ENCODE measurements at regions not wholly inside any gene's neighbourhood (a gene's known extent, or its start where the extent isn't known, plus 50 kb on each side); places are given as distances from the start of the nearest gene placed in this dataset.

- Histone ChIP-seq H3K4me3 (replicated peaks in 1 of 3; ENCODE audit: insufficient read depth in 1 of 3, low read depth in 1 of 3, low read length in 3 of 3) (no peak overlapping the region), H3K4me2 (ENCODE audit: insufficient read depth, low read length) (no peak overlapping the region), H3K4me1 (ENCODE audit: control insufficient read depth, extremely low read depth, insufficient read depth, low read length) (no peaks in the 10 kb centered on the region), H3K9me1 (replicated peaks; ENCODE audit: control insufficient read depth, extremely low read depth, insufficient read depth, low read length) (no peaks in the 10 kb centered on the region), H3K79me2 (ENCODE audit: control insufficient read depth, insufficient read depth, low read length) (no peaks in the 10 kb centered on the region), H3K36me3 (ENCODE audit: control insufficient read depth in 2 of 2, extremely low read depth in 1 of 2, insufficient read depth in 2 of 2, low read length in 2 of 2) (no peaks in the 10 kb centered on the region), H3K9me3 (replicated peaks; ENCODE audit: control insufficient read depth, insufficient read depth, low read length) (peaks cover 2% of the 10 kb centered on the region), H3K27ac (ENCODE audit: insufficient read depth, low read depth, low read length) (no peak overlapping the region), H4K20me1 (replicated peaks; ENCODE audit: control insufficient read depth, extremely low read depth, insufficient read depth, low read length) (no peaks in the 10 kb centered on the region), H3K27me3 (ENCODE audit: control insufficient read depth in 2 of 2, insufficient read depth in 2 of 2, low read length in 2 of 2) (no peaks in the 10 kb centered on the region), H3K9ac (replicated peaks; ENCODE audit: extremely low read depth, insufficient read depth, low read length) (no peak overlapping the region), H2AFZ (ENCODE audit: low read depth, low read length) (no peak overlapping the region)
- DNase-seq (ENCODE audit: low read depth, low spot score): no peak
- TF ChIP-seq, protein P1, sequence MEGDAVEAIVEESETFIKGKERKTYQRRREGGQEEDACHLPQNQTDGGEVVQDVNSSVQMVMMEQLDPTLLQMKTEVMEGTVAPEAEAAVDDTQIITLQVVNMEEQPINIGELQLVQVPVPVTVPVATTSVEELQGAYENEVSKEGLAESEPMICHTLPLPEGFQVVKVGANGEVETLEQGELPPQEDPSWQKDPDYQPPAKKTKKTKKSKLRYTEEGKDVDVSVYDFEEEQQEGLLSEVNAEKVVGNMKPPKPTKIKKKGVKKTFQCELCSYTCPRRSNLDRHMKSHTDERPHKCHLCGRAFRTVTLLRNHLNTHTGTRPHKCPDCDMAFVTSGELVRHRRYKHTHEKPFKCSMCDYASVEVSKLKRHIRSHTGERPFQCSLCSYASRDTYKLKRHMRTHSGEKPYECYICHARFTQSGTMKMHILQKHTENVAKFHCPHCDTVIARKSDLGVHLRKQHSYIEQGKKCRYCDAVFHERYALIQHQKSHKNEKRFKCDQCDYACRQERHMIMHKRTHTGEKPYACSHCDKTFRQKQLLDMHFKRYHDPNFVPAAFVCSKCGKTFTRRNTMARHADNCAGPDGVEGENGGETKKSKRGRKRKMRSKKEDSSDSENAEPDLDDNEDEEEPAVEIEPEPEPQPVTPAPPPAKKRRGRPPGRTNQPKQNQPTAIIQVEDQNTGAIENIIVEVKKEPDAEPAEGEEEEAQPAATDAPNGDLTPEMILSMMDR (IDR thresholded peaks at IDR 0.05; ENCODE audit: extremely low read depth in 1 of 2, insufficient read depth in 1 of 2, low read depth in 1 of 2, low read length in 2 of 2): no peak
- TF ChIP-seq GATA2 (IDR thresholded peaks at IDR 0.05; ENCODE audit: insufficient read depth, insufficient read length, low read depth, low read length) (no peak), MYC (IDR thresholded peaks at IDR 0.05; ENCODE audit: low read depth, low read length) (no peak), EZH2 (IDR thresholded peaks at IDR 0.05; ENCODE audit: borderline replicate concordance, low read depth, low read length, severe bottlenecking) (no peak), POLR2A (IDR thresholded peaks at IDR 0.05; ENCODE audit: low read depth, low read length) (no peak), JUN (IDR thresholded peaks at IDR 0.05; ENCODE audit: borderline replicate concordance, insufficient read depth, insufficient read length, low read depth) (no peak), FOS (IDR thresholded peaks at IDR 0.05; ENCODE audit: borderline replicate concordance, insufficient read depth, low read length) (no peak), POLR2AphosphoS5 (IDR thresholded peaks at IDR 0.05; ENCODE audit: insufficient read depth, low read depth, low read length) (no peak)
- TF ChIP-seq, protein P2, sequence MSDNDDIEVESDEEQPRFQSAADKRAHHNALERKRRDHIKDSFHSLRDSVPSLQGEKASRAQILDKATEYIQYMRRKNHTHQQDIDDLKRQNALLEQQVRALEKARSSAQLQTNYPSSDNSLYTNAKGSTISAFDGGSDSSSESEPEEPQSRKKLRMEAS (IDR thresholded peaks at IDR 0.05; ENCODE audit: insufficient read depth, insufficient read length): no peak
- intact Hi-C loops (cut with micrococcal nuclease) (no loop called here), dilution Hi-C loops (cut with MboI; ENCODE audit: extremely low pct_ligation_motif_present, low sequenced_read_pairs) (no loop called here)
- no peak for FAIRE-seq
- ChIA-PET POLR2A (no interaction called here), CTCF (no interaction called here)
- BruUV-seq (replicated peaks): no TSS peak
Observed at GRCh38 chr5:174220417-174220816, 174.9 kb downstream of the NSG2 start.
